Keratinocyte (primary cell): ENCODE measurements at regions not wholly inside any gene's neighbourhood (a gene's known extent, or its start where the extent isn't known, plus 50 kb on each side); places are given as distances from the start of the nearest gene placed in this dataset.

Experiments used
- CTCF ChIP-seq, 3 experiments: IDR thresholded peaks in 1 of 3; conservative IDR thresholded peaks in 1 of 3; optimal IDR thresholded peaks in 1 of 3; 2 replicates in 2 of 3; 3 replicates in 1 of 3; pipeline versions ENCODE3 to v1.5.1; 2011; ENCODE audit warnings: low read length in 3 of 3, mild to moderate bottlenecking in 3 of 3, moderate library complexity in 2 of 3, control low read depth in 1 of 3, inconsistent platforms in 1 of 3; ENCODE audit not compliant: insufficient read depth in 2 of 3; ENCODE audit errors: extremely low read depth in 1 of 3
- EZH2 ChIP-seq: IDR thresholded peaks from one replicate; pipeline ENCODE4 v1.6.1; 2012; ENCODE audit warnings: inconsistent platforms, mild to moderate bottlenecking, low read length, moderate library complexity

GRCh38 chr14:87809261-87809660 lies 183.7 kb downstream of the GALC start:
- TF ChIP-seq CTCF (optimal IDR thresholded peaks at IDR 0.05 in 1 of 3, IDR thresholded peaks at IDR 0.05 in 1 of 3, conservative IDR thresholded peaks at IDR 0.05 in 1 of 3; ENCODE audit: extremely low read depth in 1 of 3, insufficient read depth in 2 of 3, low read length in 3 of 3) (no peak), EZH2 (no peak)
